HG03342 (cell line): ENCODE measurements at regions not wholly inside any gene's neighbourhood (a gene's known extent, or its start where the extent isn't known, plus 50 kb on each side); places are given as distances from the start of the nearest gene placed in this dataset.

Experiments
- ATAC-seq: cut with Tn5 transposase; IDR thresholded peaks from one replicate; pipeline ENCODE4 v1.9.1; 2021; ENCODE audit warnings: mild to moderate bottlenecking, moderate library complexity; ENCODE audit not compliant: unreplicated experiment

- peak; percentile 80 for ATAC-seq
These were observed 65.9 kb upstream of the IRX6 start for GRCh38 chr16:55257966-55258613.

GRCh38 chr16:55261301-55261700, 62.7 kb upstream of the IRX6 start:
- no peak for ATAC-seq

- ATAC-seq, result no peak
These were observed 60.4 kb upstream of the IRX6 start for GRCh38 chr16:55263271-55264250.

- no peak for ATAC-seq
These were observed 59.1 kb upstream of the IRX6 start for GRCh38 chr16:55264949-55265348.

GRCh38 chr16:55265926-55266325, 58.1 kb upstream of the IRX6 start:
- no peak for ATAC-seq

DNA sequence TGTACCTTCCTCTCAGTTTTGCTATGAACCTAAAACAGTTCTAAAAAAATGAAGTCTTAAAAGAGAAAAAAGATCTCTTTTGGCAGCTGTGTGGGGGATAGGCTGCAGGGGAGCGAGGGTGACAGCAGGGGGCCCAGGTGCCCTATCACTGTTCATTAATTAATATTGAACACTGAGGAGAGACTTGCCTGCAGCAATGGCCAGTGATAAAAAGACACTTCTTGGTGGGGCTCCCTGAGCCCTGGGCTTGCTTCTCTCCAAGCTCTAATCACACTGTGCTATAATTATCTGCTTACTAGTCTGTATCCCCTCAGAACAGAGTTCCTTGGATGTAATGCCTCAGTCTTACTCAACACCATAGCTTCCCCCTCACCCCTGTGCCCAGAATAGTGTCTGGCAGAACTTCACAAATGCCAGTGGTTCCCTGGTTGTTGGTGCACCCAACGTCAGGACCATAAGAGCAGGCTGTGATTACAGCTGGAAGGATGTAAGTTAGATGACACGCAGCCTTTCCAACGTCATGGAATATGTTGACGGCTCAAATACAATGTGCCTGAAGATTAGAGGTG, 52.0 kb upstream of the IRX6 start:
- ATAC-seq, result no peak

- no peak for ATAC-seq
These were observed 51.3 kb upstream of the IRX6 start for GRCh38 chr16:55272744-55273143.

GRCh38 chr16:55273356-55273755, 50.6 kb upstream of the IRX6 start:
- ATAC-seq, result no peak

DNA sequence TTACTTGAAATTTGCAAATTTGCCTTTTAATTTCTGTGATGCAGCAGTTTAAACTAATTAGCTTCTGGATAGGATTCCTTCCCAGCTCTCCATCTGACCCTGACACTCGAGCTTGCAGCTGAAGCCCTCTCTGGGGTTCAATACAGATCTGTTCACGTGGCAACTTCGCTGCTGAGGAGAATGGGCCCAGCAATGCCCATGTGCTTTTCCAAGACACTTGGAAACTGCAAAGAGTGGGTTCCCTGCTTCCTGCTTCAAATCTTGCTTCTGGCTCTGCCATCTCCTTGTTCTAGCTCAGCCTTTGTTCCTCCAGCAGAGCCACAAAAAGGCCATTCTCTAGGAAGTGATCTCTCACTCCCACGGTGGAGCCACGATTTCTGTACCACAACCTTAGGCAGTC, 50.0 kb upstream of the IRX6 start:
- ATAC-seq, result no peak
